ENCODE measurements at regions not wholly inside any gene's neighbourhood (a gene's known extent, or its start where the extent isn't known, plus 50 kb on each side); places are given as distances from the start of the nearest gene placed in this dataset.

GRCh38 chr10:78472551-78472890 lies 438.9 kb downstream of the RPS24 start:
- no peaks in the 10 kb centered on the region for H3K4me1 ChIP-seq (ENCODE audit: control insufficient read depth, extremely low read depth, insufficient read depth, low read length)
- H3K27ac ChIP-seq (ENCODE audit: insufficient read depth, low read length), result no peak overlapping the region
- no peak overlapping the region for H3K4me2 ChIP-seq (ENCODE audit: extremely low read depth, insufficient read depth, low read length)
- H3K9ac ChIP-seq (ENCODE audit: insufficient read depth, low read length), result no peak overlapping the region
- no peak overlapping the region for H2AFZ ChIP-seq (ENCODE audit: low read length)
- no peaks in the 10 kb centered on the region for H4K20me1 ChIP-seq (ENCODE audit: control insufficient read depth, extremely low read depth, insufficient read depth, low read length)
- no peak for DNase-seq (ENCODE audit: low read depth in 2 of 2)
- peaks cover 12% of the 10 kb centered on the region for H3K27me3 ChIP-seq (ENCODE audit: control insufficient read depth, insufficient read depth, low read length)
- no peaks in the 10 kb centered on the region for H3K79me2 ChIP-seq (ENCODE audit: control insufficient read depth, insufficient read depth, low read length)
- TF ChIP-seq, protein P1, sequence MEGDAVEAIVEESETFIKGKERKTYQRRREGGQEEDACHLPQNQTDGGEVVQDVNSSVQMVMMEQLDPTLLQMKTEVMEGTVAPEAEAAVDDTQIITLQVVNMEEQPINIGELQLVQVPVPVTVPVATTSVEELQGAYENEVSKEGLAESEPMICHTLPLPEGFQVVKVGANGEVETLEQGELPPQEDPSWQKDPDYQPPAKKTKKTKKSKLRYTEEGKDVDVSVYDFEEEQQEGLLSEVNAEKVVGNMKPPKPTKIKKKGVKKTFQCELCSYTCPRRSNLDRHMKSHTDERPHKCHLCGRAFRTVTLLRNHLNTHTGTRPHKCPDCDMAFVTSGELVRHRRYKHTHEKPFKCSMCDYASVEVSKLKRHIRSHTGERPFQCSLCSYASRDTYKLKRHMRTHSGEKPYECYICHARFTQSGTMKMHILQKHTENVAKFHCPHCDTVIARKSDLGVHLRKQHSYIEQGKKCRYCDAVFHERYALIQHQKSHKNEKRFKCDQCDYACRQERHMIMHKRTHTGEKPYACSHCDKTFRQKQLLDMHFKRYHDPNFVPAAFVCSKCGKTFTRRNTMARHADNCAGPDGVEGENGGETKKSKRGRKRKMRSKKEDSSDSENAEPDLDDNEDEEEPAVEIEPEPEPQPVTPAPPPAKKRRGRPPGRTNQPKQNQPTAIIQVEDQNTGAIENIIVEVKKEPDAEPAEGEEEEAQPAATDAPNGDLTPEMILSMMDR (conservative IDR thresholded peaks at IDR 0.05 in 1 of 2, IDR thresholded peaks at IDR 0.05 in 1 of 2; ENCODE audit: low read depth in 1 of 2, low read length in 2 of 2), result no peak
- TF ChIP-seq EZH2 (IDR thresholded peaks at IDR 0.05; ENCODE audit: low read length, missing control alignments), result no peak
- no peak overlapping the region for H3K4me3 ChIP-seq (replicated peaks in 1 of 4; ENCODE audit: control extremely low read depth in 1 of 4, insufficient read depth in 1 of 4, low read depth in 3 of 4, low read length in 4 of 4)
- no peaks in the 10 kb centered on the region for H3K36me3 ChIP-seq (ENCODE audit: control insufficient read depth, insufficient read depth, low read length)
- H3K9me3 ChIP-seq (ENCODE audit: control insufficient read depth, insufficient read depth, low read depth, low read length), result no peaks in the 10 kb centered on the region

GRCh38 chr10:78473006-78473405 lies 439.3 kb downstream of the RPS24 start:
- Histone ChIP-seq H3K4me2 (ENCODE audit: extremely low read depth, insufficient read depth, low read length) (no peak overlapping the region), H3K9me3 (ENCODE audit: control insufficient read depth, insufficient read depth, low read depth, low read length) (no peaks in the 10 kb centered on the region), H3K36me3 (ENCODE audit: control insufficient read depth, insufficient read depth, low read length) (no peaks in the 10 kb centered on the region), H3K27me3 (ENCODE audit: control insufficient read depth, insufficient read depth, low read length) (peaks cover 12% of the 10 kb centered on the region), H3K4me3 (replicated peaks in 1 of 4; ENCODE audit: control extremely low read depth in 1 of 4, insufficient read depth in 1 of 4, low read depth in 3 of 4, low read length in 4 of 4) (no peak overlapping the region), H2AFZ (ENCODE audit: low read length) (no peak overlapping the region), H4K20me1 (ENCODE audit: control insufficient read depth, extremely low read depth, insufficient read depth, low read length) (no peaks in the 10 kb centered on the region), H3K79me2 (ENCODE audit: control insufficient read depth, insufficient read depth, low read length) (no peaks in the 10 kb centered on the region), H3K27ac (ENCODE audit: insufficient read depth, low read length) (no peak overlapping the region), H3K9ac (ENCODE audit: insufficient read depth, low read length) (no peak overlapping the region), H3K4me1 (ENCODE audit: control insufficient read depth, extremely low read depth, insufficient read depth, low read length) (no peaks in the 10 kb centered on the region)
- no peak for DNase-seq (ENCODE audit: low read depth in 2 of 2)
- TF ChIP-seq, protein P1 (conservative IDR thresholded peaks at IDR 0.05 in 1 of 2, IDR thresholded peaks at IDR 0.05 in 1 of 2; ENCODE audit: low read depth in 1 of 2, low read length in 2 of 2), result no peak
- TF ChIP-seq EZH2 (IDR thresholded peaks at IDR 0.05; ENCODE audit: low read length, missing control alignments), result no peak

GRCh38 chr10:78474743-78475142 lies 441.1 kb downstream of the RPS24 start:
- H3K79me2 ChIP-seq (ENCODE audit: control insufficient read depth, insufficient read depth, low read length), result no peaks in the 10 kb centered on the region
- no peak for TF ChIP-seq EZH2 (IDR thresholded peaks at IDR 0.05; ENCODE audit: low read length, missing control alignments)
- TF ChIP-seq, protein P1 (conservative IDR thresholded peaks at IDR 0.05 in 1 of 2, IDR thresholded peaks at IDR 0.05 in 1 of 2; ENCODE audit: low read depth in 1 of 2, low read length in 2 of 2), result no peak
- H3K9ac ChIP-seq (ENCODE audit: insufficient read depth, low read length), result no peak overlapping the region
- H3K36me3 ChIP-seq (ENCODE audit: control insufficient read depth, insufficient read depth, low read length), result no peaks in the 10 kb centered on the region
- no peak overlapping the region for H3K27ac ChIP-seq (ENCODE audit: insufficient read depth, low read length)
- no peaks in the 10 kb centered on the region for H3K4me1 ChIP-seq (ENCODE audit: control insufficient read depth, extremely low read depth, insufficient read depth, low read length)
- H4K20me1 ChIP-seq (ENCODE audit: control insufficient read depth, extremely low read depth, insufficient read depth, low read length), result no peaks in the 10 kb centered on the region
- H3K27me3 ChIP-seq (ENCODE audit: control insufficient read depth, insufficient read depth, low read length), result peaks cover 12% of the 10 kb centered on the region
- H3K4me3 ChIP-seq (replicated peaks in 1 of 4; ENCODE audit: control extremely low read depth in 1 of 4, insufficient read depth in 1 of 4, low read depth in 3 of 4, low read length in 4 of 4), result no peak overlapping the region
- no peaks in the 10 kb centered on the region for H3K9me3 ChIP-seq (ENCODE audit: control insufficient read depth, insufficient read depth, low read depth, low read length)
- no peak overlapping the region for H2AFZ ChIP-seq (ENCODE audit: low read length)
- no peak for DNase-seq (ENCODE audit: low read depth in 2 of 2)
- H3K4me2 ChIP-seq (ENCODE audit: extremely low read depth, insufficient read depth, low read length), result no peak overlapping the region
